HepG2 (cell line): ENCODE measurements at regions not wholly inside any gene's neighbourhood (a gene's known extent, or its start where the extent isn't known, plus 50 kb on each side); places are given as distances from the start of the nearest gene placed in this dataset.

Source experiments
- ATAC-seq: fragments of 200-7000 bp; cut with Tn5 transposase; 3 replicates; pipeline ENCODE4 v1.9.1; 2020; ENCODE audit warnings: mild to moderate bottlenecking, moderate library complexity
- BruUV-seq: library from RNA; stranded (reverse); fragments of 400-500 nt; replicated peaks from 2 replicates; lab custom pipeline; 2021; lab: Mats Ljungman, UMichigan
- CTCF ChIA-PET: fragments of 300-600 bp; formaldehyde crosslinking; extraction: SDS; loops from one replicate; lab custom pipeline; 2021; ENCODE audit warnings: low total read pairs, inconsistent platforms, low intra/inter-chr PET ratio; lab: Yijun Ruan, JAX
- POLR2A ChIA-PET: fragments of 350-600 bp; sonication (Branson Sonifier 250); formaldehyde crosslinking; loops from one replicate; lab custom pipeline; 2020; ENCODE audit warnings: antibody characterized with exemption, inconsistent platforms; lab: Yijun Ruan, JAX
- DNase-seq: peaks from one replicate; pipeline ENCODE4 v3.0.0-alpha.2; 2015; ENCODE audit warnings: low spot score
- FAIRE-seq: peaks from 3 replicates; lab custom pipeline; 2011; peaks lifted over from hg19 to GRCh38; lab: Jason Lieb, UNC
- H2AFZ ChIP-seq: one replicate; pipeline ENCODE4 v1.6.1; 2011; ENCODE audit warnings: low read length, inconsistent platforms
- H3K27ac ChIP-seq: fragments of 300-600 bp; 3 replicates; pipeline ENCODE4 v1.8.0; 2011; ENCODE audit warnings: mixed run types, mild to moderate bottlenecking, mixed read lengths, low read length, inconsistent platforms; ENCODE audit not compliant: insufficient read depth; ENCODE audit errors: extremely low read length
- H3K27me3 ChIP-seq, 2 experiments: fragments of 200-600 bp in 1 of 2; 2 replicates in 1 of 2; 3 replicates in 1 of 2; pipeline versions ENCODE4 v1.6.0 to v1.8.0; 2011; ENCODE audit warnings: low read length in 2 of 2, mild to moderate bottlenecking in 2 of 2, moderate library complexity in 2 of 2, inconsistent platforms in 1 of 2; ENCODE audit not compliant: insufficient read depth in 2 of 2, control insufficient read depth in 1 of 2
- H3K36me3 ChIP-seq, 2 experiments: fragments of 200-600 bp in 1 of 2; replicated peaks in 1 of 2; 2 replicates in 1 of 2; 3 replicates in 1 of 2; pipeline versions ENCODE4 v1.5.1 to v1.8.0; 2011; ENCODE audit warnings: low read length in 2 of 2, inconsistent platforms in 1 of 2; ENCODE audit not compliant: insufficient read depth in 2 of 2, control insufficient read depth in 1 of 2
- H3K4me1 ChIP-seq: 2 replicates; pipeline ENCODE4 v1.5.1; 2012; ENCODE audit warnings: low read length, inconsistent platforms; ENCODE audit not compliant: insufficient read depth
- H3K4me2 ChIP-seq: 2 replicates; pipeline ENCODE4 v1.6.0; 2011; ENCODE audit warnings: low read depth, low read length, inconsistent platforms
- H3K4me3 ChIP-seq, 3 experiments: fragments of 200-600 bp in 1 of 3; sonication (generic), shearing (Covaris generic) in 1 of 3; replicated peaks in 1 of 3; 2 replicates each; pipeline ENCODE4 v1.5.1; 2011 to 2016; ENCODE audit warnings: low read length in 3 of 3, inconsistent platforms in 2 of 3, low read depth in 2 of 3, mild to moderate bottlenecking in 2 of 3, control low read depth in 1 of 3, mixed read lengths in 1 of 3; ENCODE audit not compliant: insufficient read depth in 1 of 3
- H3K79me2 ChIP-seq: one replicate; pipeline ENCODE4 v1.6.1; 2011; ENCODE audit warnings: low read length, inconsistent platforms; ENCODE audit not compliant: insufficient read depth
- H3K9ac ChIP-seq: 2 replicates; pipeline ENCODE4 v1.6.0; 2011; ENCODE audit warnings: mild to moderate bottlenecking, low read depth, low read length, inconsistent platforms; ENCODE audit not compliant: insufficient read depth
- H3K9me3 ChIP-seq: 2 replicates; pipeline ENCODE4 v1.5.1; 2012; ENCODE audit warnings: mild to moderate bottlenecking, low read length
- H4K20me1 ChIP-seq: 2 replicates; pipeline ENCODE4 v1.6.0; 2011; ENCODE audit warnings: inconsistent platforms, mild to moderate bottlenecking, low read length, moderate library complexity; ENCODE audit not compliant: insufficient read depth
- ATF7 ChIP-seq, 2 experiments: fragments of 450-650 bp in 1 of 2; sonication (generic) in 1 of 2; formaldehyde crosslinking in 1 of 2; IDR thresholded peaks; 2 replicates each; pipeline versions ENCODE4 v1.4.0 to v1.6.1; 2016 to 2020; ENCODE audit warnings: antibody characterized with exemption in 1 of 2, mild to moderate bottlenecking in 1 of 2, missing genetic modification reagents in 1 of 2
- MAFF ChIP-seq: IDR thresholded peaks from 2 replicates; pipeline ENCODE4 v1.6.1; 2011; ENCODE audit warnings: low read depth, low read length, improper control_type of control experiment
- MAFK ChIP-seq, 2 experiments: IDR thresholded peaks in 1 of 2; conservative IDR thresholded peaks in 1 of 2; 2 replicates each; pipeline ENCODE4 v1.6.1; 2011; ENCODE audit warnings: improper control_type of control experiment in 2 of 2, low read length in 2 of 2
- MXI1 ChIP-seq: IDR thresholded peaks from 3 replicates; pipeline ENCODE4 v1.6.1; 2012; ENCODE audit warnings: low read depth, low read length, inconsistent platforms, borderline replicate concordance
- NFE2L2 ChIP-seq: fragments of 150-350 bp; IDR thresholded peaks from 2 replicates; pipeline ENCODE4 v1.6.1; 2014; ENCODE audit warnings: low read length
- ZNF160 ChIP-seq: sonication (generic); formaldehyde crosslinking; IDR thresholded peaks from 2 replicates; pipeline ENCODE4 v1.8.0; 2022; ENCODE audit warnings: mild to moderate bottlenecking, inconsistent platforms, missing genetic modification reagents
- WGBS: methylation state at CpG from one replicate; pipeline ENCODE4 v1.1.6; 2017; ENCODE audit warnings: low lambda C conversion rate; 5-methylcytosine and 5-hydroxymethylcytosine counted together
- in situ Hi-C: cut with HindIII; loops from 2 replicates; pipeline ENCODE4 v1.10.0; 2017; ENCODE audit warnings: low pct_unique_long_range_greater_than_20kb; ENCODE audit not compliant: extremely low pct_ligation_motif_present
- intact Hi-C: fragments of 100-400 bp; cut with micrococcal nuclease; formaldehyde crosslinking; loops from one replicate; pipeline ENCODE4 v1.10.0; 2022; ENCODE audit not compliant: unreplicated experiment

DNA sequence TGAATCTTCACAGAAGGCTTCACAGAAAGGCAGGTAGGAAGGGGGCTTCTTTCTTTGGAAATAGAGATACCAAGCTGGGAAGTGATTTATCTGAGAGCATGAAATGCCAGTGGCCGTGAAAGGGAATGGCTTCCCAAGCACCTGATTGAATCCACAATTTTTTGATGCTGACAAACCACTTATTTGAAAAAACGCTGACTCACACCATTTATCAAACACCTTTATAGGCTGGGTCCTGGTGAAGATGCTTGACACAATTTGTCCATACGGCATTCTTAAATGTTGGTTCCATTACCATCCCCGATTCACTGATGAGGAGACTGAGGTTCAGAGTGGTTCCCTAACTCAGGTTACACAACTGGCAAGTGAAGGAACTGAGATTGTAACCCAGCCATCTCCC is 64.1 kb upstream of the POMGNT2 start:
- Histone ChIP-seq H3K4me2 (no peak overlapping the region), H3K27me3 (peaks cover 1 to 14% of the 10 kb centered on the region in 2 experiments; a peak in 4 of 5 replicates), H3K27ac (no peak overlapping the region), H3K4me3 (no peak overlapping the region), H4K20me1 (no peaks in the 10 kb centered on the region), H3K9me3 (peaks cover 17% of the 10 kb centered on the region), H3K79me2 (no peaks in the 10 kb centered on the region), H2AFZ (no peak overlapping the region), H3K4me1 (no peaks in the 10 kb centered on the region), H3K9ac (no peak overlapping the region), H3K36me3 (no peaks in the 10 kb centered on the region)
- 0 out of 2 replicates have a peak, but pooled peaks have one; percentile 15 for TF ChIP-seq NFE2L2
- TF ChIP-seq MAFK (conservative IDR thresholded peaks at IDR 0.05 in 1 of 2, IDR thresholded peaks at IDR 0.05 in 1 of 2; ENCODE audit: low read length in 2 of 2): peak; percentile 86 to 94
- TF ChIP-seq MAFF: peak; percentile 92
- TF ChIP-seq MXI1: no peak
- POLR2A ChIA-PET: no interaction called here
- CTCF ChIA-PET: no interaction called here
- BruUV-seq: no TSS peak
- ATAC-seq (no peak), FAIRE-seq (no peak), DNase-seq (no peak)
- intact Hi-C loops (no loop called here), in situ Hi-C loops (no loop called here)
- WGBS: 41% methylated on average over 4 of the region's 4 CpGs

DNA sequence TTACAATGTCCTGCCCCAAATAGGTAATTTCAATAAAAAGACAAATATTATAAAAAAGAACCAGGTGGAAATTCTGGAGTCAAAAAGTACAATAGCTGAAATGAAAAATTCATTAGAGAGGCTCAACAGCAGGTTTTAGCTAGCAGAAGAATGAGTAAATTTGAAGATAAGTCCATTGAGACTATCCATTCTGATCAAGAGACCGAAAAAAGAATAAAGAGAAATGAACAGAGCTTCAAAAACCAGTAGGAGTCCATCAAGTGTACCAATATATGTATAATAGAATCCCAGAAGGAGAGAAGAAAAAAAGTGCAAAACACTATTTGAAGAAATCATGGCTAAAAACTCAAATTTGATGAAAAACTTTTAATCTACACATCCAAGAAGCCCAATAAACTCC is 60.5 kb upstream of the POMGNT2 start:
- DNase-seq: no peak
- H3K27ac ChIP-seq: no peak overlapping the region
- no TSS peak for BruUV-seq
- no peak overlapping the region for H3K4me3 ChIP-seq
- no peak overlapping the region for H3K4me2 ChIP-seq
- no peaks in the 10 kb centered on the region for H3K4me1 ChIP-seq
- no peaks in the 10 kb centered on the region for H4K20me1 ChIP-seq
- intact Hi-C loops: no loop called here
- ChIA-PET POLR2A (no interaction called here), CTCF (no interaction called here)
- no peaks in the 10 kb centered on the region for H3K36me3 ChIP-seq
- in situ Hi-C loops: no loop called here
- H3K9ac ChIP-seq: no peak overlapping the region
- 0% methylated on average over 1 of the region's 1 CpG for WGBS
- no peak overlapping the region for H2AFZ ChIP-seq
- peaks cover 1 to 14% of the 10 kb centered on the region in 2 experiments; a peak in 4 of 5 replicates for H3K27me3 ChIP-seq
- no peaks in the 10 kb centered on the region for H3K79me2 ChIP-seq
- FAIRE-seq: no peak
- H3K9me3 ChIP-seq: peaks cover 7% of the 10 kb centered on the region
- ATAC-seq: no peak
- TF ChIP-seq ATF7 (IDR thresholded peaks at IDR 0.05) (no peak), ATF7 (CRISPR knock-in tag; IDR thresholded peaks at IDR 0.05) (no peak), ZNF160 (CRISPR knock-in tag) (peak; percentile 97)
